Central memory CD8-positive, alpha-beta T cell (primary cell): ENCODE measurements at regions not wholly inside any gene's neighbourhood (a gene's known extent, or its start where the extent isn't known, plus 50 kb on each side); places are given as distances from the start of the nearest gene placed in this dataset.

Source experiments
- ATAC-seq: fragments of 150-1000 bp; cut with Tn5 transposase; replicated peaks from 2 replicates; pipeline ENCODE4 v1.10.0; 2022; ENCODE audit warnings: mild to moderate bottlenecking, moderate FRiP score, moderate number of reproducible peaks; ENCODE audit not compliant: poor library complexity, severe bottlenecking; ENCODE audit errors: extremely low read depth
- DNase-seq, 2 donors: peaks; one replicate each; pipeline ENCODE4 v3.0.0; 2021; ENCODE audit warnings: low spot score in 2 of 2
- H3K27ac Mint-ChIP-seq: one replicate; pipeline ENCODE4 v1.8.0; 2022; ENCODE audit warnings: low read depth, mild to moderate bottlenecking, moderate library complexity, mixed read lengths
- H3K27me3 Mint-ChIP-seq: one replicate; pipeline ENCODE4 v1.8.0; 2022; ENCODE audit warnings: mixed read lengths
- H3K36me3 Mint-ChIP-seq: one replicate; pipeline ENCODE4 v1.8.0; 2022; ENCODE audit warnings: mild to moderate bottlenecking, moderate library complexity, mixed read lengths; ENCODE audit not compliant: insufficient read depth
- H3K4me1 Mint-ChIP-seq: one replicate; pipeline ENCODE4 v1.8.0; 2022; ENCODE audit warnings: mixed read lengths
- H3K4me3 Mint-ChIP-seq: one replicate; pipeline ENCODE4 v1.8.0; 2022; ENCODE audit warnings: mild to moderate bottlenecking, moderate library complexity, mixed read lengths
- H3K9me3 Mint-ChIP-seq: one replicate; pipeline ENCODE4 v1.8.0; 2022; ENCODE audit warnings: mixed read lengths

- no peaks in the 10 kb centered on the region for H3K9me3 Mint-ChIP-seq
- H3K36me3 Mint-ChIP-seq: peaks cover 2% of the 10 kb centered on the region
- no peak overlapping the region for H3K27ac Mint-ChIP-seq
- H3K4me1 Mint-ChIP-seq: no peaks in the 10 kb centered on the region
- H3K27me3 Mint-ChIP-seq: no peaks in the 10 kb centered on the region
- no peak overlapping the region for H3K4me3 Mint-ChIP-seq
- no peak for ATAC-seq
- no peak for DNase-seq
Observed at GRCh38 chr2:10208736-10209135, 86.2 kb downstream of the RRM2 start.

- DNase-seq (no peak), ATAC-seq (no peak)
- Mint-ChIP-seq H3K27ac (peak overlapping the region; percentile 64), H3K27me3 (no peaks in the 10 kb centered on the region), H3K4me1 (no peaks in the 10 kb centered on the region), H3K36me3 (peaks cover 2% of the 10 kb centered on the region), H3K4me3 (no peak overlapping the region), H3K9me3 (no peaks in the 10 kb centered on the region)
Observed at GRCh38 chr2:10209406-10209935, 86.9 kb downstream of the RRM2 start.

GRCh38 chr2:10210336-10210735 lies 87.8 kb downstream of the RRM2 start:
- Mint-ChIP-seq H3K27ac (no peak overlapping the region), H3K27me3 (no peaks in the 10 kb centered on the region), H3K36me3 (peaks cover 2% of the 10 kb centered on the region), H3K9me3 (no peaks in the 10 kb centered on the region), H3K4me1 (no peaks in the 10 kb centered on the region), H3K4me3 (no peak overlapping the region)
- ATAC-seq (no peak), DNase-seq (no peak)

DNA sequence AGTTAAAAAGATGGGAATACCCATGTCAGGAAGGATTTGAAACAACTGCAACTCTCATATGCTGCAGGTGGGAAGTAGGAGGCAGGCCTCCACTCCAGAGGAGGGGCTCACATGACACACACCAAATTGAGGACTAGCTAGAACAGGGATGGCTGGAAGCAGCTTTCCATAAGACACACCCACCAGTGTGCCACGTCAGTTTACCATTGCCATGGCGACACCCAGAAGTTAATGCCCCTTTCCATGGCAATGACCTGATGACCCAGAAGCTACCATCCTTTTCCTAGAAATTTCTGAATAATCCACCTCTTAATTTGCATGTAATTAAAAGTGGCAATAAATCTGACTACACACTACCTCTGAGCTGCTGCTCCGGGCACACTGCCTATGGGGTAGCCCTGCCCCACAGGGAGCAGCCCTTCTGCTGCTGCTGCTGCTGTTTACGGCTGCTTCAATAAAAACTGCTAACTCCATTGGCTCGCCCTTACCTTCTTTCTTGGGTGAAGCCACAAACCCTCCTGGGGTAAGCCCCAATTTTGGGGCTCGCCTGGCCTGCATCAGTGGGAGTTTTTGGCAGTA lies 89.4 kb downstream of the RRM2 start:
- H3K4me3 Mint-ChIP-seq: no peak overlapping the region
- no peaks in the 10 kb centered on the region for H3K36me3 Mint-ChIP-seq
- no peak for DNase-seq

DNA sequence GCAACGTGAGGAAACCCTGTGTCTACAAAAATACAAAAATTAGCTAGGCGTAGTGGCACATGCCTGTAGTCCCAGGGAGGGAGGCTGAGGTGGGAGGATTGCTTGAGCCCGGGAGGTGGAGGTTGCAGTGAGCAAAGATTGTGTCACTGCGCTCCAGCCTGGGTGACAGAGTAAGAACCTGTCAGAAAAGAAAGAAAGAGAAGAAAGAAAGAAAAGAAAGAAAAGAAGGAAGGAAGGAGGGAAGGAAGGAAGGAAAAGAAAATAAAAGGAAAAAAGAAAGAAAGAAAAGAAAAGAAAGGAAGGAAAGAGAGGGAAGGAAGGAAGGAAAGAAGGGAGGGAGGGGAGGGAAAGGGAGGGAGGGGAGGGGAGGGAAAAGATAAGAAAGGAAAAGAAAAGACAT lies 89.9 kb upstream of the HPCAL1 start:
- Mint-ChIP-seq H3K4me1 (no peaks in the 10 kb centered on the region), H3K27ac (no peak overlapping the region), H3K27me3 (no peaks in the 10 kb centered on the region), H3K9me3 (no peaks in the 10 kb centered on the region), H3K4me3 (no peak overlapping the region), H3K36me3 (no peaks in the 10 kb centered on the region)
- DNase-seq: no peak
- no peak for ATAC-seq

More for the DNA sequence above, 89.4 kb downstream of the RRM2 start:
- Mint-ChIP-seq H3K9me3 (no peaks in the 10 kb centered on the region), H3K27ac (no peak overlapping the region), H3K27me3 (no peaks in the 10 kb centered on the region), H3K4me1 (no peaks in the 10 kb centered on the region)
- ATAC-seq: no peak

- Mint-ChIP-seq H3K9me3 (no peaks in the 10 kb centered on the region), H3K27me3 (no peaks in the 10 kb centered on the region), H3K36me3 (no peaks in the 10 kb centered on the region), H3K27ac (no peak overlapping the region), H3K4me1 (no peaks in the 10 kb centered on the region), H3K4me3 (no peak overlapping the region)
- ATAC-seq: no peak
- DNase-seq: no peak
Observed at GRCh38 chr2:10214179-10214578, 88.5 kb upstream of the HPCAL1 start.

- Mint-ChIP-seq H3K27me3 (peaks cover 10% of the 10 kb centered on the region), H3K27ac (peak overlapping the region; percentile 24), H3K36me3 (peaks cover 1% of the 10 kb centered on the region), H3K4me3 (no peak overlapping the region), H3K4me1 (no peaks in the 10 kb centered on the region), H3K9me3 (no peaks in the 10 kb centered on the region)
- DNase-seq (no peak), ATAC-seq (no peak)
Observed at GRCh38 chr2:10215393-10215935, 87.2 kb upstream of the HPCAL1 start.

DNA sequence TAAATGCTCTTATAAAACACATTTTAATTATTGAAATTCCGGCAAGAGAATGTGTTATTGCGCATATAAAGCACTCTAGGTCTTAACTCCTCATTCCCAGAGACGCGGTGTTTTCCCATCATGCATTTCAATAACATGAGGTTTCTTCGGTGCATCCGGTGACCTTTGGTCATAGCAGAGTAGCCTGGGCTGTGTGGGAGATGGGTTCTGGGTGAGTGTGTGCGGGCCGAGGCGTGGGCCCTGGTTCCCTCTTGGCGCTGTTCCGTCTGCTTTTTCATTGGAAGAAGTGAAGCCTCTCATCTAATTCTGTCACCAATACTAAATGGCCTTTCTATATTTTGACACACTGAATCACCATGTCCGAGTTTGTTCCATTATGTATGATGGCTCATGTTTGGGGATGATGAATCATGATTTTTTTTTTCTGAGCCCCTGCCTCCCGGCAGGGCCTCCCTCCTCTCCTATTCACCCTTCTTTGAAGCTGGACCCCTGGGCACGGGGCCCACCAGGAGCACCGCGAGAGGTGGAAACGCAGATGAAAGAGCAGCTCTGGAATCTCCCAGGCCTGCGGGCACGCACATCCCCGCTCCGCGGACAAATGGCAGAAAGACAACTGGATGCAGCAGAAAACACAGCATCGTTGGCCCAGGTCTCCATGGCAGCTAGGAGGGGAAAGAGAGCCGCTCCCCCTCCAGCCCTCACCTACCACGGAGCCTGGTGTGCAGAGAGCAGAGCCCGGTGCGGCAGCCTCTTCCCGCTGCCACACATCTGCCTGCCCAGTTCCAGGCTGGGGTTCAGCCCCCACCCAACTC lies 85.8 kb upstream of the HPCAL1 start:
- no peak overlapping the region for H3K27ac Mint-ChIP-seq
- ATAC-seq (no peak), DNase-seq (no peak)
- no peaks in the 10 kb centered on the region for H3K4me1 Mint-ChIP-seq
- H3K4me3 Mint-ChIP-seq: no peak overlapping the region
- H3K36me3 Mint-ChIP-seq: peaks cover 1% of the 10 kb centered on the region
- H3K9me3 Mint-ChIP-seq: no peaks in the 10 kb centered on the region
- H3K27me3 Mint-ChIP-seq: peaks cover 17% of the 10 kb centered on the region

DNA sequence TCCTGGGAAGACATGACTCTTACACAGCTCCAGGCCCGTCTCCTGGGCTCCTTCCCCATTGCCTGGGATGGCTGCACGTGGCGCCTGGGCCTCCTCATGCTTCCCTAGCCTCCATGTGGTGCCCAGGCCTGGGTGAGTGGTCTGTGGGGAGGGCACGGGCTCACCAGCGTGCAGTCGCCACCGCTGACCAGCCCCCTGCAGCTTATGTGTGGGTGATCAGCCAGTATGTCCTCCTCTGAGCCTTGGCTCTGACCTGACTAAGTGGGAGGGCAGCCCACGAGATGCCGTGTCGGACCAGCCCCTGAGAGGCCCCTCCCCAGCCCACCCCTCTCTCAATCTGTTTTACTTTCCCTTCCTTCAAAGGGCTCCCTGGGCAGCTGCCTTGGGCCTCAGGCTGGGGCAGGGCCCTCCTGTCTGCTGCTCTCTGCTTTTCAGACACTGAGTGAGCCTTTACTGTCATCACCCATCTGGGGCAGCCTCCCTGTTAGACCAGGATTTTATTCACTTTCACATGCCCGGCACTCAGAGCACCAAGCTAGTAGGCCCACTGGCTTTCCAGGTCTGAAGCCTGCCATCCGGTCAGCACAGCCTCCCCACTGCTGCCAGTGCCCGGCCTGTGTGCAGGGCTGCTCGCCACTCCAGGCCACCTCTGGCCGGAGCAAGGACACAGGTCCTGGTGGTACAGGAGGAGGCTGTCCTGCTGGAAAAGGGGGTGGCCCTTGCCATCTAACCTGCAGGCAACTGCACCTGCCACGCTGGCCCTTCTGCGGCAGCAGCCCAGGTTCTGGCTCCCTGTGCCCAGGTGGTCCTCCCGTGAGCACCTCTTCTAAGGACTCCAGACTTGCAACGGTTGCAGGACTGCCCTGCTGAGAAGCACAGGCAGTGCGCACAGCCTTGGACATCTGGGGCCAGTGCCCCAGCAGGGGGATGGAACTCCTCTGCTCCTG lies 84.9 kb upstream of the HPCAL1 start:
- Mint-ChIP-seq H3K4me1 (no peaks in the 10 kb centered on the region), H3K27ac (no peak overlapping the region), H3K4me3 (no peak overlapping the region), H3K9me3 (no peaks in the 10 kb centered on the region), H3K27me3 (peaks cover 22% of the 10 kb centered on the region), H3K36me3 (peaks cover 1% of the 10 kb centered on the region)
- no peak for ATAC-seq
- no peak for DNase-seq

DNA sequence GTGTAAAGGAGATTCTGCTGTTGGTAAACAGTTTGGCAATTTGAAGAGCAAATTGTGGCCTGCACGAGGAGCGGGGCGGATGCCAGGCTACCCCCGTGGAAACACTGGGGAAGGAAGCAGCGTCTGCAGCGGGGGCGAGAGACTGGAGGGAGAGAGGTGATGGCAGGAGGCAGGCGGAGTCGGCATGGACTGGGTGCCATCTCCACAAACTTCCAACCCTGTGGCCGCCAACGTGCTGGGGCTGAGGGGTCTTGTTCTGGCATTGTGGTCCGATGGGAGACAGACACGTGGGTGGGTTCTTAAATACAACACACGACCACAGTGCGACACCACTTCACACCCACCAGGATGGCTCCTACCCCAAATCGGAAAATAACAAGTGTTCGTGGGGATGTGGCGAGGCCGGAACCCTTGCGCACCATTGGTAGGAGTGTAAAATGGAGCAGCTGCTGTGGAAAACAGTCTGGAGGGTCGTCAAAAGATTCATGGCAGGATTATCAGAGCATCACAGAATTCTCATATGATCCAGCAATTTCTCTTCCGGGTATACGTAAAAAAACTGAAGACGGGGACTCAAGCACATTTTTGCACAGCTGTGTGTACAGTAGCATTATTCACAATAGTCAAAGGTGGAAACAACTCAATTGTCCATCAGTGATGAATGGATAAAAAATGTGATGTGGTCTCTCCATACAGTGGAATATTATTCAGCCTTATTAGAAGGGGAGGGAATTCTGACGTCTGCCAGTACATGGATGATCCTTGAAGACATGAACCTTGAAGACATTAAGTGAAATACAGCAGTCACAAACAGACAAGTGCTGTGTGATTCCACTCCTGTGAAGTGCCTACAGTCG lies 82.4 kb upstream of the HPCAL1 start:
- Mint-ChIP-seq H3K4me1 (no peaks in the 10 kb centered on the region), H3K27ac (no peak overlapping the region), H3K9me3 (no peaks in the 10 kb centered on the region), H3K27me3 (peaks cover 22% of the 10 kb centered on the region), H3K36me3 (peaks cover 1% of the 10 kb centered on the region), H3K4me3 (no peak overlapping the region)
- DNase-seq (no peak), ATAC-seq (no peak)

- DNase-seq (no peak), ATAC-seq (no peak)
- H3K4me1 Mint-ChIP-seq: no peaks in the 10 kb centered on the region
- H3K27ac Mint-ChIP-seq: no peak overlapping the region
- H3K36me3 Mint-ChIP-seq: peaks cover 1% of the 10 kb centered on the region
- peaks cover 22% of the 10 kb centered on the region for H3K27me3 Mint-ChIP-seq
- H3K4me3 Mint-ChIP-seq: no peak overlapping the region
- H3K9me3 Mint-ChIP-seq: no peaks in the 10 kb centered on the region
Observed at GRCh38 chr2:10220902-10221391, 81.8 kb upstream of the HPCAL1 start.
